Panc1 (cell line): ENCODE measurements at regions not wholly inside any gene's neighbourhood (a gene's known extent, or its start where the extent isn't known, plus 50 kb on each side); places are given as distances from the start of the nearest gene placed in this dataset.

Experiments
- POLR2AphosphoS5 ChIP-seq: IDR thresholded peaks from 2 replicates; pipeline ENCODE4 v1.6.1; 2012; ENCODE audit warnings: mild to moderate bottlenecking, low read depth, low read length, moderate library complexity
- SIN3A ChIP-seq: IDR thresholded peaks from 2 replicates; pipeline ENCODE4 v1.6.1; 2012; ENCODE audit warnings: low read depth, mild to moderate bottlenecking, low read length, moderate library complexity, borderline replicate concordance; ENCODE audit not compliant: insufficient read depth
- TF ChIP-seq, protein P1 (sequence below): fragments of 450-650 bp; IDR thresholded peaks from 2 replicates; pipeline ENCODE4 v1.5.1; 2017; ENCODE audit warnings: mild to moderate bottlenecking
- TF ChIP-seq, protein P2 (sequence below), 2 experiments: IDR thresholded peaks; 2 replicates each; pipeline ENCODE4 v1.6.1; 2011 to 2012; ENCODE audit warnings: low read depth in 2 of 2, control low read depth in 1 of 2, low read length in 1 of 2, mild to moderate bottlenecking in 1 of 2, moderate library complexity in 1 of 2; ENCODE audit not compliant: insufficient read depth in 1 of 2

DNA sequence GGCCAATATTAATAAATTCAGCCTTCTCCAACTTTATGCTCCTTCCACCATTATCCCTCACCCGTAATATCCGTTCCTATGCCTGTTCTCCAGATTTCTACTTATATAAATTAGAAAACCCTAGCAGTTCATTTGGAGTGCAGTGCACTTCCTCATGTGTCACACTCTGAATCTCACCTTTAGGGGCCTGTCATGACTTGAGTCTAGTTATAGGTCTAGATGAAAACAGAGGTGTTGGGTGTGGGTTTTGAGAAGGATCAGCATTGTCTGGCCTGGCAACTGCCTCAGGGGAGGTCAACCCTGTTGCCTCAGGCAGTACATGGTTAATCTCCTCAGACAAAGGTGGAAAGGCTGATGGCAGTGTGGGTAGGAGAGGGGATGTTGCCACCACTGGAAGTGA lies 876.8 kb downstream of the FAT4 start:
- TF ChIP-seq, protein P1, sequence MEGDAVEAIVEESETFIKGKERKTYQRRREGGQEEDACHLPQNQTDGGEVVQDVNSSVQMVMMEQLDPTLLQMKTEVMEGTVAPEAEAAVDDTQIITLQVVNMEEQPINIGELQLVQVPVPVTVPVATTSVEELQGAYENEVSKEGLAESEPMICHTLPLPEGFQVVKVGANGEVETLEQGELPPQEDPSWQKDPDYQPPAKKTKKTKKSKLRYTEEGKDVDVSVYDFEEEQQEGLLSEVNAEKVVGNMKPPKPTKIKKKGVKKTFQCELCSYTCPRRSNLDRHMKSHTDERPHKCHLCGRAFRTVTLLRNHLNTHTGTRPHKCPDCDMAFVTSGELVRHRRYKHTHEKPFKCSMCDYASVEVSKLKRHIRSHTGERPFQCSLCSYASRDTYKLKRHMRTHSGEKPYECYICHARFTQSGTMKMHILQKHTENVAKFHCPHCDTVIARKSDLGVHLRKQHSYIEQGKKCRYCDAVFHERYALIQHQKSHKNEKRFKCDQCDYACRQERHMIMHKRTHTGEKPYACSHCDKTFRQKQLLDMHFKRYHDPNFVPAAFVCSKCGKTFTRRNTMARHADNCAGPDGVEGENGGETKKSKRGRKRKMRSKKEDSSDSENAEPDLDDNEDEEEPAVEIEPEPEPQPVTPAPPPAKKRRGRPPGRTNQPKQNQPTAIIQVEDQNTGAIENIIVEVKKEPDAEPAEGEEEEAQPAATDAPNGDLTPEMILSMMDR: no peak
- TF ChIP-seq, protein P2, sequence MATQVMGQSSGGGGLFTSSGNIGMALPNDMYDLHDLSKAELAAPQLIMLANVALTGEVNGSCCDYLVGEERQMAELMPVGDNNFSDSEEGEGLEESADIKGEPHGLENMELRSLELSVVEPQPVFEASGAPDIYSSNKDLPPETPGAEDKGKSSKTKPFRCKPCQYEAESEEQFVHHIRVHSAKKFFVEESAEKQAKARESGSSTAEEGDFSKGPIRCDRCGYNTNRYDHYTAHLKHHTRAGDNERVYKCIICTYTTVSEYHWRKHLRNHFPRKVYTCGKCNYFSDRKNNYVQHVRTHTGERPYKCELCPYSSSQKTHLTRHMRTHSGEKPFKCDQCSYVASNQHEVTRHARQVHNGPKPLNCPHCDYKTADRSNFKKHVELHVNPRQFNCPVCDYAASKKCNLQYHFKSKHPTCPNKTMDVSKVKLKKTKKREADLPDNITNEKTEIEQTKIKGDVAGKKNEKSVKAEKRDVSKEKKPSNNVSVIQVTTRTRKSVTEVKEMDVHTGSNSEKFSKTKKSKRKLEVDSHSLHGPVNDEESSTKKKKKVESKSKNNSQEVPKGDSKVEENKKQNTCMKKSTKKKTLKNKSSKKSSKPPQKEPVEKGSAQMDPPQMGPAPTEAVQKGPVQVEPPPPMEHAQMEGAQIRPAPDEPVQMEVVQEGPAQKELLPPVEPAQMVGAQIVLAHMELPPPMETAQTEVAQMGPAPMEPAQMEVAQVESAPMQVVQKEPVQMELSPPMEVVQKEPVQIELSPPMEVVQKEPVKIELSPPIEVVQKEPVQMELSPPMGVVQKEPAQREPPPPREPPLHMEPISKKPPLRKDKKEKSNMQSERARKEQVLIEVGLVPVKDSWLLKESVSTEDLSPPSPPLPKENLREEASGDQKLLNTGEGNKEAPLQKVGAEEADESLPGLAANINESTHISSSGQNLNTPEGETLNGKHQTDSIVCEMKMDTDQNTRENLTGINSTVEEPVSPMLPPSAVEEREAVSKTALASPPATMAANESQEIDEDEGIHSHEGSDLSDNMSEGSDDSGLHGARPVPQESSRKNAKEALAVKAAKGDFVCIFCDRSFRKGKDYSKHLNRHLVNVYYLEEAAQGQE (IDR thresholded peaks at IDR 0.05; ENCODE audit: insufficient read depth in 1 of 2, low read depth in 2 of 2, low read length in 1 of 2): no peak
- TF ChIP-seq SIN3A (no peak), POLR2AphosphoS5 (no peak)
